Choroid plexus epithelial cell (primary cell): ENCODE measurements at regions not wholly inside any gene's neighbourhood (a gene's known extent, or its start where the extent isn't known, plus 50 kb on each side); places are given as distances from the start of the nearest gene placed in this dataset.
"Not testable (repeated sequence)": the region's sequence is repeated elsewhere in the genome, so short reads cannot be mapped to it uniquely, and the experiment has no call there.

Experiments
- DNase-seq: peaks from one replicate; pipeline ENCODE4 v3.0.0-alpha.2; 2010; ENCODE audit warnings: low read depth
- H3K4me3 ChIP-seq: 2 replicates; pipeline ENCODE4 v1.5.1; 2011; ENCODE audit warnings: low read depth, mild to moderate bottlenecking, control low read depth, low read length, moderate library complexity
- TF ChIP-seq, protein P1 (sequence below): conservative IDR thresholded peaks from 2 replicates; pipeline ENCODE4 v1.5.1; 2011; ENCODE audit warnings: low read depth, mild to moderate bottlenecking, control low read depth, inconsistent platforms, low read length, moderate library complexity

DNA sequence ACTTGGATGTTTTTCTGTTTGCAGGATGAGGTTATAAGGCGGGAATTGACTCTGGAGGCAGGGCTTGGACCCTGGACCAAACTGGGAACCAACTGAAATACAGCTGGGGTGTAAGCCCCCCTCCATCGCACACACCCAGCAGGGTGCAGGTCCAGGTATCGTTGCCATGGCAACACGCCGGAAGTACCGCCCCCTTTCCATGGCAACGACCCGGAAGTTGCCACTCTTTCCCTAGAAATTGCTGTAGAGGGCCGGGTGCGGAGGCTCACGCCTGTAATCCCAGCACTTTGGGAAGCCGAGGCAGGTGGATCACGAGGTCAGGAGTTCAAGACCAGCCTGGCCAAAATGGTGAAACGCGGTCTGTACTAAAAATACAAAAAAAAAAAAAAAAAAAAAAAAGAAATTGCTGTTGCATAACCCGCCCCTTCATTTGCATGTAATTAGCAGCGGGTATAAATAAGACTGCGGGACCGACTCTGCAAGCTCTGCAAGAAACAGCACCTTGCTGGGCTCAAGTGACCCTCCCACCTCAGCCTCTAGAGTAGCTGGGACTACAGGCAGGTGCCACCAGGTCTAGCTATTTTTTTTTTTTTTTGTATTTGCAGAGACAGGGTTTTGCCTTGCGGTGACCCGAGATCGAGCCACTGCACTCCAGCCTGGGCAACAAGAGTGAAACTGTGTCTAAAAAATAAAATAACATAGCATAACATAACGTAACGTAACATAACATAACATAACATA is 139.6 kb downstream of the CRLF2 start:
- no peak for DNase-seq
- TF ChIP-seq, protein P1, sequence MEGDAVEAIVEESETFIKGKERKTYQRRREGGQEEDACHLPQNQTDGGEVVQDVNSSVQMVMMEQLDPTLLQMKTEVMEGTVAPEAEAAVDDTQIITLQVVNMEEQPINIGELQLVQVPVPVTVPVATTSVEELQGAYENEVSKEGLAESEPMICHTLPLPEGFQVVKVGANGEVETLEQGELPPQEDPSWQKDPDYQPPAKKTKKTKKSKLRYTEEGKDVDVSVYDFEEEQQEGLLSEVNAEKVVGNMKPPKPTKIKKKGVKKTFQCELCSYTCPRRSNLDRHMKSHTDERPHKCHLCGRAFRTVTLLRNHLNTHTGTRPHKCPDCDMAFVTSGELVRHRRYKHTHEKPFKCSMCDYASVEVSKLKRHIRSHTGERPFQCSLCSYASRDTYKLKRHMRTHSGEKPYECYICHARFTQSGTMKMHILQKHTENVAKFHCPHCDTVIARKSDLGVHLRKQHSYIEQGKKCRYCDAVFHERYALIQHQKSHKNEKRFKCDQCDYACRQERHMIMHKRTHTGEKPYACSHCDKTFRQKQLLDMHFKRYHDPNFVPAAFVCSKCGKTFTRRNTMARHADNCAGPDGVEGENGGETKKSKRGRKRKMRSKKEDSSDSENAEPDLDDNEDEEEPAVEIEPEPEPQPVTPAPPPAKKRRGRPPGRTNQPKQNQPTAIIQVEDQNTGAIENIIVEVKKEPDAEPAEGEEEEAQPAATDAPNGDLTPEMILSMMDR: no peak
- no peak overlapping the region for H3K4me3 ChIP-seq

- H3K4me3 ChIP-seq: no peak overlapping the region
- TF ChIP-seq, protein P1: no peak
Measured at GRCh38 chrX:1071351-1071750, 141.1 kb downstream of the CRLF2 start.

GRCh38 chrX:1062351-1062750 is 150.1 kb downstream of the CRLF2 start:
- H3K4me3 ChIP-seq: no peak overlapping the region
- TF ChIP-seq, protein P1: no peak
- no peak for DNase-seq

More at GRCh38 chrX:1071351-1071750, 141.1 kb downstream of the CRLF2 start:
- DNase-seq: no peak

DNA sequence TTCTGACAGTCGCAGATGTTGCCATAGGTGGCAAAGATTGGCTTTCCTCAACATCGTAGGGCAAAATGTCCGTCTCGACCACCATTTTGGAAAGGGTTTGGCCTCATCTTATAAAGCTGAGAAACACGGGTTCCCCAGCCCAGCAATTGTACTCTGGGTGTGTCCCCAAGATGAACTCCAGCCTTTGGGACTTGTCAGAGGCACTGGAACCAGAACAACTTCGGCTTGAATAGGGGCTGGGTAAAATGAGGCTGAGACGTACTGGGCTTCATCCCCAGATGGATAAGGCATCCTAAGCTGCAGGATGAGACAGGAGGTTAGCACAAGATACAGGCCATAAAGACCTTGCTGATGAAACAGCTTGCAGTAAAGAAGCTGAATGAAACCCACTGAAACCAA is 151.9 kb downstream of the CRLF2 start:
- TF ChIP-seq, protein P1: no peak
- H3K4me3 ChIP-seq: no peak overlapping the region
- DNase-seq: no peak

DNA sequence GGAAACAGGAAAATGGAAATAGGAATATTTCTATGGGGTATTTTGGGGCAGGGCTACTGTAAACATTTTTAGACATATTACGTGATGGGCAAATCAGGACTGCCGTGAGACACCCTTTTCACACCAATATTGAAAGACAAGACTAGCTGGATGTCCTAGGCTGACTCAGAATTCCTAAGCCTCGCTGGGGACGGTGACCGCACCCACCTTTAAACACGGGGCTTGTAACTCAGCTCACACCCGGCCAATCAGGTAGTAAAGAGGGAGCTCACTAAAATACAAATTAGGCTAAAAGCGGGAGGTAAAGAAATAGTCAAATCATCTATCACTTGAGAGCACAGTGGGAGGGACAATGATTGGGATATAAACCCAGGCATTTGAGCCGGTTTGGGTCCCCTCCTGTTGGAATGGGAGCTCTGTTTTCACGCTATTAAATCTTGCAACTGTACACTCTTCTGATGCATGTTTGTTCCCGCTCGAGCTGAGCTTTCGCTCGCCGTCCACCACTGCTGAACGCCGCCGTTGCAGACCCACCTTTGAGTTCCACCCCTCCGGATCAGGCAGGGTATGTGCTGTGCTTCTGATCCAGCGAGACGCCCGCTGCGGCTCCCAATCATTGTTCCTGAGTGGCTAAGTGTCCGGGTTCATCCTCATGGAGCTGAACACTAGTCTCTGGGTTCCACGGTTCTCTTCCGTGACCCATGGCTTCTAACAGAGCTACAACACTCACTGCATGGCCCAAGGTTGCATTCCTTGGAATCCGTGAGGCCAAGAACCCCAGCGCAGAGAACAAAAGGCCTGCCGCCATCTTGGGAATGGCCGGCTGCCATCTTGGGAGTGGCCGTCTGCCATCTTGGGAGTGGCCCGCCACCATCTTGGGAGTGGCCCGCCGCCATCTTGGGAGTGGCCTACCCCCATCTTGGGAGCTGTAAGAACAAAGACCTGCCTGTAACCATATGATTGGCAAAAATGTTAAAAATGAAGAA is 152.6 kb downstream of the CRLF2 start:
- DNase-seq: no peak
- TF ChIP-seq, protein P1: no peak
- no peak overlapping the region for H3K4me3 ChIP-seq

DNA sequence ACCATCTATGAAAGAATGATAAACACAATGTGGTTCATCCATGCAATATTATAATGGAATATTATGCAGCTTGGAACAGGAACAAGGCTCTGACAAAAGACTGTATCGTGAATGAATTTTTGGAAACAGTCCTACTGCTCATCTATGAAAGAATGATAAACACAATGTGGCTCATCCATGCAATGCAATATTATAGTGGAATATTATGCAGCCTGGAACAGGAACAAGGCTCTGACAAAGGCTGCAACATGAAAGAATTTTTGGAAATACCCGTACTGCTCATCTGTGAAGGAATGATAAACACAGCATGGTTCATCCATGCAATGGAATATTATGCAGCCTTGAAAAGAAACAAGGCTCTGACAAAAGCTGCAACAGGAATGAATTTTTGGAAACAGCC is 158.8 kb downstream of the CRLF2 start:
- H3K4me3 ChIP-seq, DNase-seq: not testable (repeated sequence)

- TF ChIP-seq, protein P1: no peak
- no peak for DNase-seq
Measured at GRCh38 chrX:1053072-1053471, 159.4 kb downstream of the CRLF2 start.

More at GRCh38 chrX:1053072-1053471, 159.4 kb downstream of the CRLF2 start:
- no peak overlapping the region for H3K4me3 ChIP-seq
